Astrocyte (in vitro differentiated cells and primary cell): ENCODE measurements at regions not wholly inside any gene's neighbourhood (a gene's known extent, or its start where the extent isn't known, plus 50 kb on each side); places are given as distances from the start of the nearest gene placed in this dataset.
A peak's percentile ranks its signal among the peaks of the same experiment; 100 is the strongest.

ENCODE experiments used
- DNase-seq: peaks from one replicate; pipeline ENCODE4 v3.0.0-alpha.2; 2010; ENCODE audit warnings: low read depth
- FAIRE-seq: peaks from 2 replicates; lab custom pipeline; 2011; peaks lifted over from hg19 to GRCh38; lab: Jason Lieb, UNC
- H2AFZ ChIP-seq: 2 replicates; pipeline ENCODE4 v1.6.0; 2012; ENCODE audit warnings: low read depth, low read length, inconsistent platforms
- H3K27ac ChIP-seq: 2 replicates; pipeline ENCODE4 v1.5.1; 2011; ENCODE audit warnings: low read depth, low read length, inconsistent platforms
- H3K27me3 ChIP-seq: 2 replicates; pipeline ENCODE4 v1.6.0; 2011; ENCODE audit warnings: low read length, inconsistent platforms; ENCODE audit not compliant: insufficient read depth
- H3K36me3 ChIP-seq: 2 replicates; pipeline ENCODE4 v1.5.1; 2011; ENCODE audit warnings: low read length, inconsistent platforms; ENCODE audit not compliant: insufficient read depth
- H3K4me1 ChIP-seq: 2 replicates; pipeline ENCODE4 v1.5.1; 2011; ENCODE audit warnings: low read length, inconsistent platforms; ENCODE audit not compliant: insufficient read depth
- H3K4me2 ChIP-seq: 2 replicates; pipeline ENCODE4 v1.6.0; 2012; ENCODE audit warnings: low read length, inconsistent platforms
- H3K4me3 ChIP-seq: 2 replicates; pipeline ENCODE4 v1.5.1; 2011; ENCODE audit warnings: low read depth, mild to moderate bottlenecking, low read length, inconsistent platforms; ENCODE audit not compliant: insufficient read depth
- H3K79me2 ChIP-seq: 2 replicates; pipeline ENCODE4 v1.6.0; 2012; ENCODE audit warnings: mild to moderate bottlenecking, low read length, inconsistent platforms; ENCODE audit not compliant: insufficient read depth
- H3K9ac ChIP-seq: 2 replicates; pipeline ENCODE4 v1.6.0; 2012; ENCODE audit warnings: mild to moderate bottlenecking, low read length, inconsistent platforms
- H3K9me3 ChIP-seq: 2 replicates; pipeline ENCODE4 v1.5.1; 2012; ENCODE audit warnings: low read depth, mild to moderate bottlenecking, low read length, inconsistent platforms; ENCODE audit not compliant: insufficient read depth
- H4K20me1 ChIP-seq: 2 replicates; pipeline ENCODE4 v1.6.0; 2012; ENCODE audit warnings: low read length, inconsistent platforms; ENCODE audit not compliant: insufficient read depth
- H3K27ac Mint-ChIP-seq: one replicate; pipeline ENCODE4 v1.8.0; 2021; ENCODE audit warnings: mild to moderate bottlenecking, mixed read lengths; ENCODE audit not compliant: unreplicated experiment
- H3K27me3 Mint-ChIP-seq: one replicate; pipeline ENCODE4 v1.8.0; 2021; ENCODE audit warnings: low read depth, mixed read lengths; ENCODE audit not compliant: unreplicated experiment
- H3K36me3 Mint-ChIP-seq: one replicate; pipeline ENCODE4 v1.8.0; 2021; ENCODE audit warnings: low read depth, mixed read lengths; ENCODE audit not compliant: unreplicated experiment
- H3K4me1 Mint-ChIP-seq: one replicate; pipeline ENCODE4 v1.8.0; 2021; ENCODE audit warnings: low read depth, mixed read lengths; ENCODE audit not compliant: unreplicated experiment
- H3K4me3 Mint-ChIP-seq: one replicate; pipeline ENCODE4 v1.8.0; 2021; ENCODE audit warnings: mild to moderate bottlenecking, moderate library complexity, mixed read lengths; ENCODE audit not compliant: unreplicated experiment
- H3K9me3 Mint-ChIP-seq: one replicate; pipeline ENCODE4 v1.8.0; 2021; ENCODE audit warnings: mild to moderate bottlenecking, mixed read lengths; ENCODE audit not compliant: unreplicated experiment
- CTCF ChIP-seq: IDR thresholded peaks from 2 replicates; pipeline ENCODE4 v1.5.1; 2011; ENCODE audit warnings: low read depth, mild to moderate bottlenecking, inconsistent platforms, low read length, moderate library complexity; ENCODE audit not compliant: insufficient read depth
- EZH2 ChIP-seq: IDR thresholded peaks from 2 replicates; pipeline ENCODE4 v1.6.1; 2012; ENCODE audit warnings: mild to moderate bottlenecking, low read length, inconsistent platforms; ENCODE audit not compliant: insufficient read depth

- H4K20me1 ChIP-seq, result no peaks in the 10 kb centered on the region
- no peaks in the 10 kb centered on the region for H3K27me3 Mint-ChIP-seq
- no peaks in the 10 kb centered on the region for H3K36me3 Mint-ChIP-seq
- H3K4me2 ChIP-seq, result no peak overlapping the region
- no peaks in the 10 kb centered on the region for H3K27me3 ChIP-seq
- no peak overlapping the region for H3K27ac ChIP-seq
- peaks cover 8% of the 10 kb centered on the region for H3K4me1 ChIP-seq
- H3K9ac ChIP-seq, result no peak overlapping the region
- no peaks in the 10 kb centered on the region for H3K36me3 ChIP-seq
- DNase-seq, result no peak
- H3K4me1 Mint-ChIP-seq, result peaks cover 16% of the 10 kb centered on the region
- no peak for FAIRE-seq
- H2AFZ ChIP-seq, result no peak overlapping the region
- no peaks in the 10 kb centered on the region for H3K9me3 ChIP-seq
- no peak overlapping the region for H3K4me3 ChIP-seq
- TF ChIP-seq EZH2, result no peak
- TF ChIP-seq CTCF, result no peak
- no peak overlapping the region for H3K27ac Mint-ChIP-seq
- peaks cover 2% of the 10 kb centered on the region for H3K9me3 Mint-ChIP-seq
- no peak overlapping the region for H3K4me3 Mint-ChIP-seq
- H3K79me2 ChIP-seq, result no peaks in the 10 kb centered on the region
These were observed 215.9 kb upstream of the TPRG1 start for GRCh38 chr3:188955919-188956318.

- Histone ChIP-seq H3K27ac (no peak overlapping the region), H3K79me2 (no peaks in the 10 kb centered on the region), H3K4me1 (no peaks in the 10 kb centered on the region), H3K9me3 (no peaks in the 10 kb centered on the region), H3K27me3 (no peaks in the 10 kb centered on the region), H3K36me3 (no peaks in the 10 kb centered on the region), H2AFZ (no peak overlapping the region), H4K20me1 (no peaks in the 10 kb centered on the region), H3K4me2 (no peak overlapping the region), H3K4me3 (no peak overlapping the region), H3K9ac (no peak overlapping the region)
- FAIRE-seq (no peak), DNase-seq (peak; percentile 42)
- Mint-ChIP-seq H3K27me3 (no peaks in the 10 kb centered on the region), H3K4me3 (no peak overlapping the region), H3K4me1 (peaks cover 7% of the 10 kb centered on the region), H3K36me3 (no peaks in the 10 kb centered on the region), H3K9me3 (no peaks in the 10 kb centered on the region), H3K27ac (no peak overlapping the region)
- no peak for TF ChIP-seq EZH2
- TF ChIP-seq CTCF, result peak; percentile 82
These were observed 214.8 kb upstream of the TPRG1 start for GRCh38 chr3:188956839-188957489.

- Histone ChIP-seq H3K4me2 (no peak overlapping the region), H2AFZ (no peak overlapping the region), H3K36me3 (no peaks in the 10 kb centered on the region), H3K9me3 (no peaks in the 10 kb centered on the region), H4K20me1 (no peaks in the 10 kb centered on the region), H3K4me1 (no peaks in the 10 kb centered on the region), H3K27ac (no peak overlapping the region), H3K27me3 (no peaks in the 10 kb centered on the region), H3K4me3 (no peak overlapping the region), H3K79me2 (no peaks in the 10 kb centered on the region), H3K9ac (no peak overlapping the region)
- FAIRE-seq (no peak), DNase-seq (no peak)
- Mint-ChIP-seq H3K27ac (no peak overlapping the region), H3K9me3 (no peaks in the 10 kb centered on the region), H3K4me3 (no peak overlapping the region), H3K27me3 (no peaks in the 10 kb centered on the region), H3K36me3 (no peaks in the 10 kb centered on the region), H3K4me1 (peaks cover 8% of the 10 kb centered on the region)
- TF ChIP-seq CTCF, result no peak
- no peak for TF ChIP-seq EZH2
These were observed 212.8 kb upstream of the TPRG1 start for GRCh38 chr3:188959013-188959412.
